T-cell (primary cell): ENCODE measurements at regions not wholly inside any gene's neighbourhood (a gene's known extent, or its start where the extent isn't known, plus 50 kb on each side); places are given as distances from the start of the nearest gene placed in this dataset.

ENCODE experiments used
- ATAC-seq, 4 experiments: fragments of 200-7000 bp in 3 of 4; fragments of 150-1000 bp in 1 of 4; cut with Tn5 transposase; replicated peaks in 1 of 4; 1 replicate in 3 of 4; 2 replicates in 1 of 4; pipeline ENCODE4 v1.10.0; 2021; ENCODE audit warnings: moderate library complexity in 3 of 4, mild to moderate bottlenecking in 2 of 4, moderate number of reproducible peaks in 1 of 4
- CTCF ChIA-PET, 2 donors: fragments of 300-600 bp; sonication (Branson Sonifier 250); formaldehyde crosslinking; loops; one replicate each; lab custom pipeline; 2022; ENCODE audit warnings: antibody characterized with exemption in 2 of 2; lab: Charles Lee
- POLR2A ChIA-PET, 2 donors: fragments of 300-600 bp; sonication (Branson Sonifier 250); formaldehyde crosslinking; loops; one replicate each; lab custom pipeline; 2022; ENCODE audit warnings: antibody characterized with exemption in 2 of 2; lab: Charles Lee
- DNase-seq, 35 experiments: peaks; one replicate each; pipeline versions ENCODE4 v3.0.0 to v3.0.0-alpha.2; 2013 to 2023
- H3K27ac ChIP-seq: one replicate; pipeline ENCODE4 v1.5.1; 2013; ENCODE audit warnings: low read length
- H3K27me3 ChIP-seq, 2 experiments: replicated peaks in 1 of 2; 1 replicate in 1 of 2; 2 replicates in 1 of 2; pipeline versions ENCODE4 v1.6.1 to v1.7.0; 2013; ENCODE audit warnings: low read length in 1 of 2, mixed read lengths in 1 of 2; ENCODE audit not compliant: control insufficient read depth in 2 of 2, insufficient read depth in 2 of 2; ENCODE audit errors: extremely low read depth in 1 of 2
- H3K36me3 ChIP-seq, 2 donors: 1 replicate in 1 of 2; 2 replicates in 1 of 2; pipeline versions ENCODE4 v1.6.1 to v1.7.0; 2013; ENCODE audit warnings: low read length in 1 of 2; ENCODE audit not compliant: control insufficient read depth in 2 of 2, insufficient read depth in 1 of 2; ENCODE audit errors: extremely low read depth in 1 of 2
- H3K4me1 ChIP-seq, 2 experiments: 1 replicate in 1 of 2; 2 replicates in 1 of 2; pipeline versions ENCODE4 v1.6.1 to v1.7.0; 2013; ENCODE audit warnings: low read length in 2 of 2, mixed read lengths in 1 of 2; ENCODE audit not compliant: insufficient read depth in 2 of 2, control insufficient read depth in 1 of 2; ENCODE audit errors: extremely low read depth in 1 of 2
- H3K4me3 ChIP-seq, 2 donors: 1 replicate in 1 of 2; 2 replicates in 1 of 2; pipeline versions ENCODE4 v1.5.1 to v1.7.0; 2013; ENCODE audit warnings: mild to moderate bottlenecking in 2 of 2, low read length in 1 of 2, moderate library complexity in 1 of 2; ENCODE audit not compliant: control insufficient read depth in 1 of 2; ENCODE audit errors: extremely low read depth in 1 of 2
- H3K9me3 ChIP-seq: 2 replicates; pipeline ENCODE4 v1.7.0; 2013
- H3K27ac Mint-ChIP-seq, 2 donors: one replicate each; pipeline ENCODE4 v1.8.0; 2020 to 2021; ENCODE audit warnings: mild to moderate bottlenecking in 2 of 2, mixed read lengths in 2 of 2
- H3K27me3 Mint-ChIP-seq, 2 donors: one replicate each; pipeline ENCODE4 v1.8.0; 2021 to 2022; ENCODE audit warnings: mixed read lengths in 2 of 2
- H3K36me3 Mint-ChIP-seq: one replicate; pipeline ENCODE4 v1.8.0; 2021; ENCODE audit warnings: mixed read lengths
- H3K4me1 Mint-ChIP-seq, 3 donors: one replicate each; pipeline ENCODE4 v1.8.0; 2020 to 2022; ENCODE audit warnings: mixed read lengths in 3 of 3, mild to moderate bottlenecking in 1 of 3
- H3K4me3 Mint-ChIP-seq, 3 donors: one replicate each; pipeline ENCODE4 v1.8.0; 2020 to 2022; ENCODE audit warnings: mild to moderate bottlenecking in 3 of 3, mixed read lengths in 3 of 3, moderate library complexity in 3 of 3
- H3K9me3 Mint-ChIP-seq, 3 donors: one replicate each; pipeline ENCODE4 v1.8.0; 2020 to 2022; ENCODE audit warnings: mixed read lengths in 3 of 3
- WGBS: methylation state at CpG from one replicate; pipeline ENCODE4 v1.1.5; 2013; ENCODE audit warnings: missing lambda C conversion rate; ENCODE audit not compliant: insufficient coverage; 5-methylcytosine and 5-hydroxymethylcytosine counted together

DNA sequence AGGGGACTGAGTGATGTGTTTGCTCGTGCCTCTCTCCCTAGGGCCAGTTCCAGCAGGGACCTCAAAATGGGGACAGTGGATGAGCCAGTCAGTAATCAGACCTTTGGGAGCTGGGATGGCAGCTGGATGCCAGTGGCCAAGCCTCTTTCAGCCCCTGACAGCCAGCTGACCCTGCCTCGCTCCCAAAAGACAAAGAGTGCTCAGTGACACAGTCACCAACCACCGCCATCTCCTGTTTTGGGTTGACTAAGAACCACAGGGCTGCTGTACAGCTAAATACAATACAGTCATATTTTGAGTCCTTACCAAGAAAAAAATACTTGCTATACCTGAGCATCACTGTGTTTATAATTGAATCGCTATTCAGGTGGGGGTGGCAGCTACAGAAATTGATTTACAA lies 75.7 kb downstream of the POU3F3 start:
- Histone ChIP-seq H3K36me3 (no peaks in the 10 kb centered on the region), H3K4me3 (no peak overlapping the region), H3K4me1 (no peaks in the 10 kb centered on the region), H3K27ac (no peak overlapping the region), H3K9me3 (no peaks in the 10 kb centered on the region), H3K27me3 (peaks cover 0 to 7% of the 10 kb centered on the region in 2 experiments)
- DNase-seq (no peak), ATAC-seq (no peak)
- no peaks in the 10 kb centered on the region for H3K4me1 Mint-ChIP-seq
- H3K27ac Mint-ChIP-seq, result no peak overlapping the region
- ChIA-PET CTCF (no interaction called here), POLR2A (no interaction called here)
- H3K9me3 Mint-ChIP-seq, result no peaks in the 10 kb centered on the region
- H3K36me3 Mint-ChIP-seq, result no peaks in the 10 kb centered on the region
- no peak overlapping the region for H3K4me3 Mint-ChIP-seq
- peaks cover 5 to 15% of the 10 kb centered on the region in 2 donors for H3K27me3 Mint-ChIP-seq
- 73% methylated on average over 3 of the region's 4 CpGs for WGBS

GRCh38 chr2:104930732-104931131 lies 76.8 kb downstream of the POU3F3 start:
- ChIA-PET POLR2A (interaction anchor here in 1 of 2 donors (0.7 kb wide), 1 partner anchor 815 kb away, joined by 3 read pairs; no protein-coding TSS in a partner anchor), CTCF (no interaction called here)
- Histone ChIP-seq H3K36me3 (no peaks in the 10 kb centered on the region), H3K4me1 (no peaks in the 10 kb centered on the region), H3K27me3 (peaks cover 0 to 7% of the 10 kb centered on the region in 2 experiments), H3K9me3 (no peaks in the 10 kb centered on the region), H3K27ac (no peak overlapping the region), H3K4me3 (no peak overlapping the region)
- no peak for DNase-seq
- no peaks in the 10 kb centered on the region for H3K4me1 Mint-ChIP-seq
- 80% methylated on average over 1 of the region's 3 CpGs for WGBS
- peaks cover 5 to 15% of the 10 kb centered on the region in 2 donors for H3K27me3 Mint-ChIP-seq
- no peak overlapping the region for H3K4me3 Mint-ChIP-seq
- H3K36me3 Mint-ChIP-seq, result no peaks in the 10 kb centered on the region
- no peak overlapping the region for H3K27ac Mint-ChIP-seq
- no peaks in the 10 kb centered on the region for H3K9me3 Mint-ChIP-seq
- ATAC-seq, result no peak

DNA sequence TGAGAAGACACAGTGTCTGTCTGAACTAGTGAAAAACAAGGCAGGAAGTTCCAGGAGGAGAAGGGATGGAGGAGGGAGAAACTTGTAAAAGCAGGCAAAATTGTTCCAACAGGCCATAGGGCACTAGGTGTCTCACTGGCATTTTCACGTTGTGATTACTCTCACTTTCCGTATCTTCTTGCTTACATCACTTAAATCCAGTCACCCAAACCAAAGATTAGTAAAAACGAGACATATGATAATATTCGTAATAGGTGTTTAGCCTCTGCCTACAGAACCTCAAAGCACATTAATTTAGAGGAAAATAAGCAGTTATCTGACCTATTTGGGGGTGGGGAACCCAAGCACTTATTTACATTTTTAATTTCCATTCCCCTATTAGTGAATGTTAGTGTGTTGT lies 78.3 kb downstream of the POU3F3 start:
- Mint-ChIP-seq H3K4me3 (no peak overlapping the region), H3K27me3 (peaks cover 5 to 13% of the 10 kb centered on the region in 2 donors), H3K36me3 (no peaks in the 10 kb centered on the region), H3K27ac (no peak overlapping the region), H3K9me3 (no peaks in the 10 kb centered on the region), H3K4me1 (no peaks in the 10 kb centered on the region)
- no peak for DNase-seq
- H3K4me1 ChIP-seq, result no peaks in the 10 kb centered on the region
- no peaks in the 10 kb centered on the region for H3K9me3 ChIP-seq
- no CpG with 5 or more reads among the region's 4 CpGs for WGBS
- H3K4me3 ChIP-seq, result no peak overlapping the region
- ATAC-seq, result no peak
- ChIA-PET CTCF (interaction anchor here in 1 of 2 donors (0.6 kb wide), 1 partner anchor 12 kb away, joined by 3 read pairs; no protein-coding TSS in a partner anchor), POLR2A (no interaction called here)
- no peak overlapping the region for H3K27ac ChIP-seq
- H3K36me3 ChIP-seq, result no peaks in the 10 kb centered on the region
- peaks cover 0 to 7% of the 10 kb centered on the region in 2 experiments for H3K27me3 ChIP-seq

DNA sequence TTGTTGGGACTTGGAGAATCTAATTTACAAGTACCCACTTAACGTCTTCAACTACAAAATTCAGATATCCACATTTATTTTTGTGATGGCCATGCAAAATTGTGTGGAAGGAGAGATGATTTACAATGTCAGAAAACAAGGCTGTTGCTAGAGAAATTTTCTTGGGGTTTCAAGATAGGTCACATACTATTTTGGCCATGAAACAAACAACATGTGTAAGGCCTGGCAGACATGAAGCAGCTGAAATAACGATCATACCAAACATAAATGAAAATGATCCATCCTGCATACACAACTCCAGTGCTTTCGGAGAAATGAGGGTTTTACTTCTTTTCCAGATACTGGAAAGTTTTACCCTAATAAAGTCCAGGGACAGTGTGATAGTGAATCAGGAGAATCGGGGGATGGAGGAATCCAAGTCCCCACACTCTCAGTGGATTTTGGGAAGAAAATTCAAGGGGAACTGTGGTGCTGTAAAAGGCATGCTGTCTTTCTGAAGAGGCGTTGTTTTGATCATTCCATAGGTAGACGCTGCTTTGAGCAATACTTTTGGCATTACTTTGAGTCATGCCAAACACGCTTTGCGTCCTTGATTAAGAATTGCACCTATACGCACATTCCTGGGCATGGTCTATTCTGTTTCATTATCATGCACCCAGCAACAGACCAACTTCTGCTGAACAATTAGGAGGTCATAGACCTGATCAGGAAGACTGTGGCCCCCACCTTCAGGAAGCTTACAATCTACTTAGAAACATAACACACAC lies 79.4 kb downstream of the POU3F3 start:
- no peaks in the 10 kb centered on the region for H3K36me3 ChIP-seq
- Mint-ChIP-seq H3K4me1 (peaks cover 3% of the 10 kb centered on the region in 3 donors), H3K9me3 (no peaks in the 10 kb centered on the region), H3K36me3 (no peaks in the 10 kb centered on the region), H3K27ac (no peak overlapping the region), H3K27me3 (peaks cover 7 to 13% of the 10 kb centered on the region in 2 donors), H3K4me3 (no peak overlapping the region)
- no peaks in the 10 kb centered on the region for H3K9me3 ChIP-seq
- H3K27ac ChIP-seq, result no peak overlapping the region
- H3K27me3 ChIP-seq, result peaks cover 0 to 9% of the 10 kb centered on the region in 2 experiments
- H3K4me1 ChIP-seq, result peaks cover 0 to under 1% of the 10 kb centered on the region in 2 experiments
- ATAC-seq (no peak), DNase-seq (no peak)
- H3K4me3 ChIP-seq, result no peak overlapping the region
- 88% methylated on average over 5 of the region's 9 CpGs for WGBS
- ChIA-PET CTCF (no interaction called here), POLR2A (no interaction called here)

GRCh38 chr2:104936527-104936926 lies 82.6 kb downstream of the POU3F3 start:
- no peak for ATAC-seq
- CTCF ChIA-PET, result interaction anchor here in 1 of 2 donors (0.5 kb wide), 1 partner anchor 526 kb away, joined by 3 read pairs; no protein-coding TSS in a partner anchor
- WGBS, result 100% methylated on average over 1 of the region's 4 CpGs

DNA sequence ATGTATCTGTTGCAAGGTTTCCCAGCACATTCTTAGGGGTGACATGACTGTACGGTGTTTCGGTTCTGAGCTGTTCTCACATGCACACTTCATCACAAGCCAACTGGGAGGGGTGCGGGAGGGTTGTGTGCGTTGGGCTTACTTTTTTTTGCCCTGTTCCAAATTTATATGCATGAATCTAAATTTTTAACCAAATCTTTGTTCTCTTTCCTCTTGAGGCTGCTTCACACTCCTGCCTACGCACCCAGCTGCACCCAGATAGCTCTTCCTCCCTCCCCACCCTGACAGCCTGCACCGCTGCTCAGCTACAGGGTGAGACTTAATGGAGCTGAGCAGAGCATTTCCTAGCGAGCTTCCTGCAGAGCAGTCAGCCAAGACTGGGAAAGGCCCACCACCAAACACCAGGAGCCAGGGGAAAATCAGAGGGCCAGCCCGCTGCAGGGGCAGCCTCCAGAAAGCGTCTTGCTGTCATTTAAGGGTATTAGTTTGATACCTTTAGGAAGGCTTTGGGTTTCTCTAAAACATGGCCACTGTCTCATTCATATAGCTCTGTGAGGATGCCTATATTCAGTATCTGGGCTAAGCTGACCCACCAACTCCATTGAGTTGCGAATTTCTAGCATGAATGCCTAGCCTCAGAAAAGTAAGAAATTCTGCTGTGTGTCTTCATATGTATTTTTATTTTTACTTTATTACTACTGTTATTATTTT lies 84.5 kb downstream of the POU3F3 start:
- no CpG with 5 or more reads among the region's 10 CpGs for WGBS
- DNase-seq, result peak in 1 of 35 experiments; percentile 11
- Mint-ChIP-seq H3K4me3 (peak overlapping the region; percentile 15 to 65 (median 25)), H3K36me3 (no peaks in the 10 kb centered on the region), H3K27me3 (peaks cover 4 to 10% of the 10 kb centered on the region in 2 donors), H3K9me3 (no peaks in the 10 kb centered on the region), H3K27ac (no peak overlapping the region), H3K4me1 (peaks cover 4 to 11% (median 6%) of the 10 kb centered on the region in 3 donors)
- H3K9me3 ChIP-seq, result no peaks in the 10 kb centered on the region
- H3K36me3 ChIP-seq, result no peaks in the 10 kb centered on the region
- H3K4me3 ChIP-seq, result peak overlapping the region in 1 of 2 donors; percentile 2
- H3K27ac ChIP-seq, result no peak overlapping the region
- ATAC-seq, result peak in 2 of 4 experiments; percentile 35 to 54
- ChIA-PET CTCF (no interaction called here), POLR2A (no interaction called here)
- H3K27me3 ChIP-seq, result peaks cover 0 to 16% of the 10 kb centered on the region in 2 experiments
- peaks cover 0 to 3% of the 10 kb centered on the region in 2 experiments for H3K4me1 ChIP-seq

More at GRCh38 chr2:104936527-104936926, 82.6 kb downstream of the POU3F3 start:
- H3K4me1 ChIP-seq, result peaks cover 0 to 3% of the 10 kb centered on the region in 2 experiments
- no peaks in the 10 kb centered on the region for H3K36me3 ChIP-seq
- no peaks in the 10 kb centered on the region for H3K36me3 Mint-ChIP-seq
- no peak overlapping the region for H3K4me3 Mint-ChIP-seq
- H3K9me3 ChIP-seq, result no peaks in the 10 kb centered on the region
- H3K9me3 Mint-ChIP-seq, result no peaks in the 10 kb centered on the region
- peaks cover 4 to 11% (median 6%) of the 10 kb centered on the region in 3 donors for H3K4me1 Mint-ChIP-seq
- H3K4me3 ChIP-seq, result no peak overlapping the region
- DNase-seq, result no peak
- no peak overlapping the region for H3K27ac Mint-ChIP-seq
- POLR2A ChIA-PET, result no interaction called here
- peaks cover 4 to 8% of the 10 kb centered on the region in 2 donors for H3K27me3 Mint-ChIP-seq
- no peak overlapping the region for H3K27ac ChIP-seq
- peaks cover 0 to 14% of the 10 kb centered on the region in 2 experiments for H3K27me3 ChIP-seq
